Stimulated activated CD4-positive, alpha-beta T cell treated with anti-CD3 and anti-CD28 coated beads, Interleukin-4, amount 100 ng/mL, for 24 hours (primary cell): ENCODE measurements at regions not wholly inside any gene's neighbourhood (a gene's known extent, or its start where the extent isn't known, plus 50 kb on each side); places are given as distances from the start of the nearest gene placed in this dataset.

Experiments used
- DNase-seq: peaks from one replicate; pipeline ENCODE4 v3.0.0-alpha.2; 2020

DNA sequence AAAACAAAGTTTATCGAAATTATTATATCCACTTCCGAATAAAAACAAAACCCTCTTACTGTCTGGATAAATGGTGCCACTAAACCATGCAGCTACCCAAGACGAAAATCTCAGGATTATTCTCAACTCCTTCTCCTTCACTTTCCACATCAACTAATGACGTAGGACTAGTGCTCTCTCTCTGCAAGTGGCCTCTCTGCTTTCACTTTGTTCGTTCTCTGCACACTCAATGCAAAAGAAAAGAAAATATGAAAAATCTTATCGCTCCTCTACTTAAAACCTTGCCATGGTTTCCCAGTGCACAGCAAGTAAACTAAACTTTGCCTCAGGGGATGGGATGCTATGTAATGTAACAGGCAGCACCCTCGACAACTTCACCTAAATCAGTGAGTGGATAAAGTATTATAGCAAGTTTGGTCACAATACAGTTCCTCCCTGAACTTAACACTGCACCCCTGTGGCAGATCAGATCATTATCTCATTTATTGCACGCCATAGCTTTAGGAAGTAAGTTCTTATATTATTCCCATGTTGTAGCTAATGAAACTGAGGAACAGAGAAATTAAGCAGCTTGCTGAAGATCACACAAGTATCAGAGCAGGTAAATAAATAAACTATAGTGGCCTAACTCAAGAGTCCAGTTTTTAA lies 262.7 kb upstream of the GADL1 start:
- DNase-seq = no peak

DNA sequence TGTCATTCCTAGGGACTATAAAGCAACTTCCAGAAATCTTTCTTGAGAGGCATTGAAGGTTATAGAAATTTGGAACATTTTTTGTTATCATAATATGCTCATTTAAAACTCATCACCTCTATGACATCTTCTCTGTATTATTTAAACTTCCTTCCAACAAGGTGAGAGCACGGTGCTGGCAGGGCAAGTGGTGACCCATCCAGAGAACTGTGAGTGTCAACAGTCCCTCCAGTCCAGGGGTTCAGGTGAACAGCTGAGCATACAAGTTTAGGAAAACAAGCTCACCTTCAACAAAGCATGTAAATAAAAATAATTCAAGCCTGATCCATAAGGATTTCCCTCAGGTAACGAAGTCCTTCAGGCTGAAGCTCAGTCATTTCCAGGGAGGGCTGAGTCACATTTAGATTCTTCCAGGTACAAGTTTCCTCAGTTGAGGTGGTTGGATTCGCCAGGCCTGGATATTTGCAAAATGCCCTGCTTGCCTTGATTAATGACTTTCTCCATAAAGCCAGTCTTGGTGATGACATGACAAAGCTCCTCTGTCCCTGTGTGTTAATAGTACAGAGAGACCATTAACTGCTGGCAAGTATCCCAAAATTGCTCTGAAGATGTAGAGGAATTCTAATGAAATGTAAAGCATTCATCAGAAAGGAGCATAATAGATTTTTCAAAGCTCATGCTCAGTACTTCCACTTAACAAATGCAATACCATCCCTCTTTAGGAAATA lies 263.6 kb upstream of the GADL1 start:
- no peak for DNase-seq

DNA sequence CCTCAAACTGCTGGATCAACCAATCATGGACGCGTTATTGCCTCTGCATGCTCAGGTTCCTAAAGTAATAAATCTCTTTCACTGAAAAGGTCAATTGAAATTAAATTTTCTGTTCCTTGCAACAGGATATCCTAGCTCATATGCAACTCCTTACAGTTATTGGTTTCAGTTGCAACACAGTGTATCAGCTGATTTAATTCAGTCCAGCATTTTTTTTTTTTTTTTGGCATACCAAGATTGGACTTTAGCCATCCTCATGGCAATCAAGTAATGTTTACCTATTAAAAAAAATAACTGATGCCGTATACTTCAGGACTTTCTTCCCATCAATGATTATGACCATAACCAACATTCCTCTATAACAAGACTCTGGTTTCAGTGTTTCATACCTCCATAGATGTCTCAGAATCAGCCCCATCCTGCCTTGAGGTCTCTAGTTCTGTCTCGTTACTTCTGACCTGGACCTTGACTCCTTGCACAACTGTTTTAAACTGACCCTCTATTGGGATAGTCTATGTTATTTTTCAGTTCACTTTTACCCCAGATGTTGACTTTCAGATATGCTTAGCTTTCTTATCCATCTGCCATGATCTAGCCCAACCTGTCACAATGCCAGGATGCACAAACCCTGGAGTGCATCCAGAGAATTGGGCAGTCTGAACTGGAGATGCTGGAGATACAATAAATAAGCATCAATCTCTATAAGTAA lies 265.0 kb upstream of the GADL1 start:
- DNase-seq = no peak

DNA sequence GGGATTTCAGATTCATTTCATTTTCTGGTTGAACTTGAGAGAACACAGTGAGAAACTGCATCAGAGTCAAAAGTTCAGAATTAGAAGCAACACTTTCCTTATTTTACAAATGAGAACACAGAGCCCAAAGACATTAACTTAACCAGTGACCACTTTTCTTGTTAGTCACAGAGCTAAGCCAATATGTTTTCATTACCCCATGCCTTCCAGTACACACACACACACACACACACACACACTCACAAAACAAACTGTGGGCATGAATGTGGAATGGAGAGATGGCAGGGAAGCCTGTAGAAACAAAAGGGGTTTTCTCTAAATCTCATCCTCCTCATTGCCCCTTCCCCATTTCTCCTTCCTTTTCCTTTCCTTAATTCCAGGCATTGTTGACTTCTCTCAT lies 267.4 kb upstream of the GADL1 start:
- no peak for DNase-seq

DNA sequence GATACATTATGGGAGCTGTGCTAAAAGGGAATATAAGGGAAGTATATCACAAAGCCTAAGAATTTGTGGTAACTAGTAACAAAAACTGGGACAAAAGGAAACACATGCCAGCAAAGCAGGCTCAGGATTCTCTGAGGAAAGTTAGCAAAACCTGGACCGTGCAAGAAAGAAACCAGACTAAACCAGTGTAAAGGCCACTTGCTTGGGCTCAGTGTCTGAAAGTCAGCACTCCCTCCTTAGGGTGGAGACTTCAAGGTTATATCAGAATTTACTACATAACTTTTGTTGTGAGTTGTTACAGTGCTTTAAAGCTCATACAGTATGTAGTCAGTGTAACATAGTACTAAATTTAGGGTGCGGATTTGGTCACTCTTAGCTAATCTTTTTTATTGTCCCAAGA lies 269.9 kb upstream of the GADL1 start:
- no peak for DNase-seq

GRCh38 chr3:31165399-31165860 lies 271.0 kb upstream of the GADL1 start:
- no peak for DNase-seq

DNA sequence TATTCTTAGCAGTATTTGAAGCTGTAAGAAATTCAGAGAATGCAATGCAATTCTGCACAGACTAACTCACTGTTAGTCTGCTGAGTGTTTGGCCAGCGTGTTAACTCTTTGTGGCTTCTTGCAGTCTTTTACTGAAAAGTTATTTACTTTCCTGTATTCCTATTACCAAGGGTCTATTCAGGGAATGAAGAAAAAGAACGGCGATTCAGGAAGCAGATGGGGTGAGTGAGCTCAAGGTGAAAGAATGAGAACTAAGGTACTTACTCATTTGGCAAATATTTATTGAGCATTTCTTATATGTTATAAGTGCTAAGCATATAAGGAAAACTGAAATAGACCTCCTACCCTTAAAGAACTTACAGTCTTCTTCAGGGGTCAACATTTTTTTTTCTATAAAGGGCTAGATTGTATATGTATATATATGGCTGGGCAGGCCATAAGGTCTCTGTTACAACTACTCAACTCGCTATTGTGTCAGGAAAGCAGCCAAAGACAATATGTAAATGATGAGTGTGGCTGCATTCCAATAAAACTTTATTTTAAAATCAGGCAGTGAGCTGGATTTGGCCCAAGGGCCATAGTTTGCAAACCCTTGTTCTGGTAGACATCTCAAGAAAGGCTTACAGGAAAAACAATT lies 271.9 kb upstream of the GADL1 start:
- no peak for DNase-seq

DNA sequence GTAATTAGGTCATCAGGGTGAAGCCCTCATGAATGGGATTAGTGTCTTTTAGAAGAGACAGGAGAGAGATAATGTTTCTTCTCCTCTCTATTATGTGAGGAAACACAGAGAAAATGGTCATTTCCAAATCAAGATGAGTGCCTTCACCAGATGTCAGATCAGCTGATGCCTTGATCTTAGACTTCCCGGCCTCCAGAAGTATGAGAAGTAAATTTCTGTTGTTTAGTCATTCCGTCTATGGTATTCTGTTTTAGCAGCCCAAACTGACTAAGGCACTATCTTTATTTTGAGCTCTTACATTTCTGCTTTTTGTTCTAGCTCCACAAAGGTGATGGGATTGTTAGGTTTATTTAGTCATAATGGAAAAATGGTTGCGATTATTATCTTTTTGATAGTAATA lies 273.2 kb upstream of the GADL1 start:
- DNase-seq = no peak

DNA sequence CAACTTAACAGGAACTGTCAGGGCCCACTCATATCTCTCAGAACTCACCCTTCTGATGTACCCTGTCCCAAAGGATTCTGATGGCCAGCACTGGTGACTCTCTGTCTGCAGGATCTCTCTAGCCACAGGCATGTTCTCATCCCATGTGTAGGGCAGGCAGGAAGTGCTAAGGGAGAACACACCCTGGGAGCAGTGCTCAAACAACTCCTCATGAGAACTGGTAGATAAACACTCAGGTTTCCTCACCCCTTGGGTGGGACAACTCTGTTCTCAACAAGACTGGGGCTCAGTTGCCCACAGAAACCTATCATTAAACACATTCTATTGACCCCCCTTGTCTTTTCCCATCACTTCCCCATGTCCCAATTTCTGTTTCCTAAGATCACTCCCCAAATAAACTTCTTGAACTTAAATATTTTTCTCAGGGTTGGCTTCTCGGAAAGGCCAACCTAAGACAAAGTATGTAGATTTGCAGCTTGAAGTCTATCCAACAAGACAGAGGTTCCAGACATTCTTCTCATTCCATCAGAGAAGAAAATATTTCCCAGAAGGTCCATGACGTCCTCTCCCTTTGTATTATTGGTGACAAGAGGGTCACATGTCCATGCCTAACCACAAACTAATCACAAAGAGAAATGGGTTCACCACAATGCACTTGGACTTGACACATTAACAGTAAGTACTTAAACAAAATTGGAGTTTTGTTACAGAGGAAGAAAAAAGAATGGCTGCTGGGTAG lies 276.6 kb upstream of the GADL1 start:
- DNase-seq = no peak

- DNase-seq = no peak
These were observed 277.9 kb upstream of the GADL1 start for GRCh38 chr3:31172336-31172735.

- no peak for DNase-seq
These were observed 278.8 kb upstream of the GADL1 start for GRCh38 chr3:31173118-31173718.

GRCh38 chr3:31174079-31174478 lies 279.6 kb upstream of the GADL1 start:
- DNase-seq = no peak

DNA sequence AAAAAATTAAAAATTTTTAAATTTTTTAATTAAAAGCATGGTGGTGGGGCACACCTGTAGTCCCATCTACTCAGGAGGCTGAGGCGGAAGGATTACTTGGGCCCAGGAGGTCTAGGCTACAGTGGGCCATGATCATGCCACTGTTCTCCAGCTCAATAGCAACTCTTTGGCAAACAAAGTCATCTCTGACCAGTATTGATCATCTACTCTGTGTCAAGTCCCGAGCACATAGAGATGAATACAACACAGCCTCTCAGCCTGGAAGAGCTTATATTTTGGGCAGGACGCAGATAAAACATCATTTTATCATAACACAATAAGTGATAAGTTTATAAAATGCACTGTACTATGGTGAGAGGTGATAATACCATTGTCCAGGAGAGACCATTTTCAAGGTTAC lies 281.6 kb upstream of the GADL1 start:
- DNase-seq = no peak

- no peak for DNase-seq
These were observed 284.0 kb upstream of the GADL1 start for GRCh38 chr3:31178467-31178866.

- DNase-seq = no peak
These were observed 285.3 kb upstream of the GADL1 start for GRCh38 chr3:31179768-31180167.

GRCh38 chr3:31180274-31180673 lies 285.8 kb upstream of the GADL1 start:
- DNase-seq = no peak

DNA sequence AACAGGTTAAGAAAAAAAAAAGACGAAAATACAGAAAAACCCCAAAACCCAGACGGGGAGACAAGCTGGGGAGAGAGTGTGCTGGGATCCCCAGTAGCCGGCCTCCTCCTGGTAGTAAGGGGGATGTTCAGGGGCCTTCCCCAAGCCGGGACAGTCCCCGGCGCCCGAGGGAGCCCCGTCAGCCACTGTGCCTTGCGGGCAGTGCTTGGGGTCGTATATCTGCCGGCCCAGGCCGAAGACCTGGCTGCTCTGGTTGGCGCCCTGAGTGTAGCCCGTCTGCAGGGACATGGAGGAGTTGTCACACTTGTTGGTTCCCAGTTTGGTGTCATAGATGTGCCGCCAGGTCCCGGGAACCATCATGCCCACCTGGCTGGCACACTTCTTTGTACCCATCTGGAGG lies 287.2 kb upstream of the GADL1 start:
- DNase-seq = no peak

DNA sequence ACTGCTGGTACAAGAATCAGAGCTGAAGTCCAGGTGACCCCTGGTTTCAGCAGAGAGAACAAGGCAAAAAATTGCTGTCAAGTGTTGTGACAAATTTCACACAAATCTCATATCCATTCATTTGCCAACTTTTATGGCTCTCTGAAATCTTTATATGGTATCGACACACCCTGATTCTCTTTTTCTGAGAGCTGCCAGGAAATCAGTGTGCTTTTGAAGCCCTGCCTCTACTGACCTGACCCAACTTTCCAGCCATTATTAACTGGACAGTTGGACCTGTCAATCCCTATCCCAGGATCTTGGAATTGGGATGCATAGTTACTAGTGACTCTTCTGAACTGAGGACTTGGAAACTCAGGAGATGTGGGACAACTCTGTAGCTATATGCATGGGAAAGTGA lies 288.2 kb upstream of the GADL1 start:
- DNase-seq = no peak

DNA sequence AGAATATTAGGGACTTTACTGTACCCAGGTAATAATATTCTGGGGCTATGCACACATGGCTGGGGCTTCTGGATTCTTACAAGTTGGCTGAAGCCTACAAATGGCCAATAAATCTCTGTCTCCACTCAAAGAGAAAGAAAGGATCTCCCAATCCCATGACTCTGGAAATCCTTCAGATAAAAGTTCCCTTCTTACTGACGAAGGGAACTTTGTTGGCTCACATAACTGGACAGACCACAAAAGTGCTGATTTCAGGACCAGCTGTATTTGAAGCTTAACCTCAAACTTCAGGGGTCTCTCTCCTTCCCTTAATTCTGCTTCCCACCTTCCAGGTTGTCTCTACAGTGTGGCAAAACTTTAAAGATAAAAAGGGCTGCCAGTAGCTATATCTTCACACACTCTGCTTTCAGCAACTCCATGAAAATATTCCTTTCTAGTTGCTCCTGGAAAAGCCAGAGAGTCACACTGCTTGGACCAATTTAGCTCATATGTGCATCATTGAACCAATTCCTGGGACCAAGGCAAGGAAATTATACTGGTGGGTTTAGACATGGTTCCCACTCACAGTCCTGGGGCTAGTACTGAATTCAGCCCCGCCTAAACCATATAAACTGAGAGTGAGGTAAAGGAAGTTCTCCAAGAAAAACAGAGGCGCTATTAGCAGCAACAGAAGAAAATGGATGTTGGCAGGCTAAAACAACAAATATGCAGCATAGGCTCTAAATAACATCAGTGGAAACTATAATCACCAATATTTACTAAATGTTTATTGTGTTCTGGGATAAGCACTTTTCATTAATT lies 290.0 kb upstream of the GADL1 start:
- no peak for DNase-seq

DNA sequence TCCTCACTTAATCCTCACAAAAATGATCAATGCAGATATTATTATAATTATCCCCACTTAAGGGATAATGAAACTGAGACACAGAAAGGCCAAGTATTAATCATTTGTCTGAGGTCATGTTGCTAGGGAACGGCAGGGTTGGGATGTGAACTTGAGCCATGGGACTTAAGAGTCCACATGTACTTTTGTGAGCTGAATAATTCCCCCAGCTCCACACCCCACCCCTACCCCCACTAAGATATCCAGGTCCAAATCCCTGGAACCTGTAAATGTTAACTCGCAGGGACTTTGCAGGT lies 290.5 kb upstream of the GADL1 start:
- no peak for DNase-seq

GRCh38 chr3:31186041-31186440 lies 291.6 kb upstream of the GADL1 start:
- DNase-seq = no peak

GRCh38 chr3:31187380-31187779 lies 292.9 kb upstream of the GADL1 start:
- no peak for DNase-seq
